Peyer's patch (tissue), 4 donors: ENCODE measurements at regions not wholly inside any gene's neighbourhood (a gene's known extent, or its start where the extent isn't known, plus 50 kb on each side); places are given as distances from the start of the nearest gene placed in this dataset.
A peak's percentile ranks its signal among the peaks of the same experiment; 100 is the strongest.
"Not testable (repeated sequence)": the region's sequence is repeated elsewhere in the genome, so short reads cannot be mapped to it uniquely, and the experiment has no call there.

Experiments
- DNase-seq, 3 donors: peaks; one replicate each; pipeline ENCODE4 v3.0.0-alpha.2; 2017 to 2019
- H3K27ac ChIP-seq, 4 donors: fragments of 200-600 bp; sonication (generic); one replicate each; pipeline ENCODE4 v1.5.1; 2016 to 2019
- H3K27me3 ChIP-seq, 2 donors: fragments of 200-600 bp; sonication (generic); one replicate each; pipeline ENCODE4 v1.5.1; 2019
- H3K36me3 ChIP-seq, 3 donors: fragments of 200-600 bp; sonication (generic); one replicate each; pipeline ENCODE4 v1.5.1; 2016 to 2019
- H3K4me1 ChIP-seq, 4 donors: fragments of 200-600 bp; sonication (generic); one replicate each; pipeline ENCODE4 v1.5.1; 2016 to 2019
- H3K4me3 ChIP-seq, 4 donors: fragments of 200-600 bp; sonication (generic); 1 replicate in 3 of 4; 2 replicates in 1 of 4; pipeline ENCODE4 v1.5.1; 2016 to 2019; ENCODE audit warnings: mild to moderate bottlenecking in 1 of 4
- H3K9me3 ChIP-seq, 4 donors: fragments of 200-600 bp; sonication (generic); one replicate each; pipeline ENCODE4 v1.5.1; 2016 to 2019; ENCODE audit warnings: mild to moderate bottlenecking in 1 of 4
- CTCF ChIP-seq, 6 experiments: fragments of 450-650 bp in 4 of 6; fragments of 200-600 bp in 2 of 6; sonication (generic) in 1 of 6; IDR thresholded peaks; one replicate each; pipeline ENCODE4 v1.5.1; 2017 to 2019; ENCODE audit warnings: antibody characterized with exemption in 6 of 6, mild to moderate bottlenecking in 3 of 6, moderate library complexity in 1 of 6
- POLR2A ChIP-seq, 2 donors: fragments of 450-650 bp; IDR thresholded peaks; one replicate each; pipeline ENCODE4 v1.5.1; 2017; ENCODE audit warnings: antibody characterized with exemption in 2 of 2, mild to moderate bottlenecking in 2 of 2, moderate library complexity in 2 of 2

- TF ChIP-seq POLR2A (IDR thresholded peaks at IDR 0.05) = no peak
- no peak for TF ChIP-seq CTCF (IDR thresholded peaks at IDR 0.05)
- DNase-seq = no peak
- Histone ChIP-seq H3K36me3 (no peaks in the 10 kb centered on the region), H3K9me3 (no peaks in the 10 kb centered on the region), H3K27me3 (no peaks in the 10 kb centered on the region), H3K27ac (no peak overlapping the region), H3K4me1 (no peaks in the 10 kb centered on the region), H3K4me3 (no peak overlapping the region)
Observed at GRCh38 chr3:75242012-75242735, 422.0 kb upstream of the FRG2C start.

- TF ChIP-seq POLR2A (IDR thresholded peaks at IDR 0.05) = no peak
- no peak for TF ChIP-seq CTCF (IDR thresholded peaks at IDR 0.05)
- no peaks in the 10 kb centered on the region for H3K9me3 ChIP-seq
- no peak for DNase-seq
- H3K4me3 ChIP-seq = no peak overlapping the region
- H3K36me3 ChIP-seq = no peaks in the 10 kb centered on the region
- H3K27me3 ChIP-seq = no peaks in the 10 kb centered on the region
- no peak overlapping the region for H3K27ac ChIP-seq
- H3K4me1 ChIP-seq = no peaks in the 10 kb centered on the region
Observed at GRCh38 chr3:75248974-75249373, 415.2 kb upstream of the FRG2C start.

- no peak for DNase-seq
- H3K27me3 ChIP-seq = no peaks in the 10 kb centered on the region
Observed at GRCh38 chr3:75254685-75255084, 409.4 kb upstream of the FRG2C start.

GRCh38 chr3:75258825-75259683 lies 405.1 kb upstream of the FRG2C start:
- peak in 4 of 6 experiments; percentile 14 to 48 (median 46) for TF ChIP-seq CTCF (IDR thresholded peaks at IDR 0.05)
- H3K4me3 ChIP-seq, H3K4me1 ChIP-seq, H3K27me3 ChIP-seq, H3K36me3 ChIP-seq, H3K27ac ChIP-seq, H3K9me3 ChIP-seq, DNase-seq: not testable (repeated sequence)

More at GRCh38 chr3:75254685-75255084, 409.4 kb upstream of the FRG2C start:
- TF ChIP-seq CTCF (IDR thresholded peaks at IDR 0.05) = no peak
- no peak for TF ChIP-seq POLR2A (IDR thresholded peaks at IDR 0.05)
- Histone ChIP-seq H3K36me3 (no peaks in the 10 kb centered on the region), H3K4me1 (no peaks in the 10 kb centered on the region), H3K9me3 (no peaks in the 10 kb centered on the region), H3K4me3 (no peak overlapping the region), H3K27ac (no peak overlapping the region)

GRCh38 chr3:75260975-75261374 lies 403.2 kb upstream of the FRG2C start:
- H3K9me3 ChIP-seq, H3K36me3 ChIP-seq, H3K4me3 ChIP-seq, H3K27me3 ChIP-seq, H3K27ac ChIP-seq, DNase-seq, H3K4me1 ChIP-seq: not testable (repeated sequence)

- H3K27ac ChIP-seq = no peak overlapping the region
- no peaks in the 10 kb centered on the region for H3K9me3 ChIP-seq
- H3K36me3 ChIP-seq = no peaks in the 10 kb centered on the region
- TF ChIP-seq POLR2A (IDR thresholded peaks at IDR 0.05) (no peak), CTCF (IDR thresholded peaks at IDR 0.05) (no peak)
- no peaks in the 10 kb centered on the region for H3K27me3 ChIP-seq
- no peak overlapping the region for H3K4me3 ChIP-seq
- H3K4me1 ChIP-seq = no peaks in the 10 kb centered on the region
- DNase-seq = no peak
Observed at GRCh38 chr3:75262661-75263060, 401.5 kb upstream of the FRG2C start.
